ENCODE measurements at regions not wholly inside any gene's neighbourhood (a gene's known extent, or its start where the extent isn't known, plus 50 kb on each side); places are given as distances from the start of the nearest gene placed in this dataset.

GRCh38 chr6:9834233-9834632 lies 580.6 kb downstream of the TFAP2A start:
- no peak for TF ChIP-seq CTCF (IDR thresholded peaks at IDR 0.05 in 8 of 11, conservative IDR thresholded peaks at IDR 0.05 in 3 of 11)
- no peak for TF ChIP-seq POLR2AphosphoS5 (IDR thresholded peaks at IDR 0.05)

Measured in spleen (tissue), 7 donors.